Left kidney (tissue), 1 donor: ENCODE measurements at regions not wholly inside any gene's neighbourhood (a gene's known extent, or its start where the extent isn't known, plus 50 kb on each side); places are given as distances from the start of the nearest gene placed in this dataset.
"Not testable (repeated sequence)": the region's sequence is repeated elsewhere in the genome, so short reads cannot be mapped to it uniquely, and the experiment has no call there.

ENCODE experiments used
- DNase-seq: peaks from one replicate; pipeline ENCODE4 v3.0.0-alpha.2; 2013

DNA sequence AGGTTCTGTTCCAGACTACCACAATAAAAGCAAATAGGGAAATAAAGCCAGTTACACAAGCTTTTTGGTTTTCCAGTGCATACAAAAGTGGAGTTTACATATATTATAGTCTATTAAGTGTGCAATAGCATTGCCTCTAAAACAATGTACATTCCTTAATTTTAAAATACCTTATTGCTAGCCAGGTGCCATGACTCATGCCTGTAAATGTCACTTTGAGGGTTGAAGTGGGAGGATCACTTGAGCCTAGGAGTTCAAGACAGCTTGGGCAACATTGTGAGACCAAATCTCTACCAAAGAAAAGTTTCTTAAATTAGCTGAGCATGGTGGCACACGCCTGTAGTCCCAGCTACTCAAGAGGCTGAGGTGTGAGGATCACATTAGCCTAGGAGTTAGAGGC lies 52.9 kb upstream of the IMP4 start:
- no peak for DNase-seq

DNA sequence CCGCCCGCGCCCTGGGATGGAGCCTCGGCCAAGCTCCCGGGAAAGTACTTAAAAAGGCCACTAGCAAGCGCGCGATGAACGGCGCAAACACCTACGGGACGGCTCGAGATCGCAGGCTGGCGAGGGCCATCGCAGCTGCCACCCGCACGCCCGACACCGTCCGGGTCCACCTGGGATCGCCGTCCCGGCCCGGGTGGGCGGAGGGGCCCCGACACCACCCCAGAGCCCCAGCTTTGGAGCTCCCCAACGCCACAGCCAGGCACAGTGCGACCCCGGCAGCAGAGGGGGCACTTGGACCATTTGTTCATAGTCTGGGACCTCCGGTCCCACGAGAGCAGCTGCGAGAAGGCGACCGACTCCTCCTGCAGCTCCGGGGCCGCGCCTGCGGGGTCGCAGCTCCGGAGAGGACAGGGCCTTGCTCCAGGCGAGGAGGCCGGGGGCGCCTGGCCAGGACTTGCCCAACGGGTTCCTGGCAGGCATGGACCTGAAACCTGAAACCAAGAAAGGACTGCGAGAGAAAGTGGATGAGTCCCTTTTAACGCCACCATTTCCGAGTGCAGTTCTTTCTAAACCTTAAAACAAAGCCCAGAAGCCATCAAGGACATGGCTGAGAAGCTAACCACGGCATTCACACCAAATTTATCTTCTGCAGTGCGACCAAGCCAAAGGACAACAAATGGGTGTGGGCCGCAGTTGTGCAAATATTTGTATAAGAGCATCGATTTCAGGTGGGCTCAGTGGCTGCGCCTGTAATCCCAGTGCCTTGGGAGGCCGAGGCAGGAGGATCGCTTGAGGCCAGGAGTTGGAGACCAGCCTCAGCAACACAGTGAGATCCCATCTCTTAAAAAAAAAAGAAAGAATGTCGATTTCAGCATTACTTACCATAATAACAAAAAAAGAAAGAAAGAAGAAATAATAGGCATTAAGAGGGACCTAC lies 54.0 kb upstream of the IMP4 start:
- DNase-seq = no peak

DNA sequence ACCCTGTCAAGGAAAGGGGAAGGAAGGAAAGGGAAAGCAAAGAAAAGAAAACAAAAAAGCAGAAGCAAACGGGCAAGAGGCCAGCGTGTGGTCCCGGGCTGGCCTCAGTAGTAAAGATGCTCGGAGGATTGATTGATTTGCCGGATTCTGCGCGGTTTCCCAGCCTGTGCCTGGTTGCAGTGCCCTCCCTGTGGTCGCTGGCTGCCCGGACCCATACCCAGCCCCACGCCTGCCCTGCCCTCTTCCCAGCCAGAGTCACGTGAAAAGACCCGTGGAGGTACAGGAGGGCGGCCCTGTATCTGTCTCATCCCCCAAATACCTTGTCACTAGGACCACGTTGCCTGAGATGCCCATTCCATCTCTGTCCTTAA lies 55.1 kb upstream of the IMP4 start:
- peak; percentile 2 for DNase-seq

DNA sequence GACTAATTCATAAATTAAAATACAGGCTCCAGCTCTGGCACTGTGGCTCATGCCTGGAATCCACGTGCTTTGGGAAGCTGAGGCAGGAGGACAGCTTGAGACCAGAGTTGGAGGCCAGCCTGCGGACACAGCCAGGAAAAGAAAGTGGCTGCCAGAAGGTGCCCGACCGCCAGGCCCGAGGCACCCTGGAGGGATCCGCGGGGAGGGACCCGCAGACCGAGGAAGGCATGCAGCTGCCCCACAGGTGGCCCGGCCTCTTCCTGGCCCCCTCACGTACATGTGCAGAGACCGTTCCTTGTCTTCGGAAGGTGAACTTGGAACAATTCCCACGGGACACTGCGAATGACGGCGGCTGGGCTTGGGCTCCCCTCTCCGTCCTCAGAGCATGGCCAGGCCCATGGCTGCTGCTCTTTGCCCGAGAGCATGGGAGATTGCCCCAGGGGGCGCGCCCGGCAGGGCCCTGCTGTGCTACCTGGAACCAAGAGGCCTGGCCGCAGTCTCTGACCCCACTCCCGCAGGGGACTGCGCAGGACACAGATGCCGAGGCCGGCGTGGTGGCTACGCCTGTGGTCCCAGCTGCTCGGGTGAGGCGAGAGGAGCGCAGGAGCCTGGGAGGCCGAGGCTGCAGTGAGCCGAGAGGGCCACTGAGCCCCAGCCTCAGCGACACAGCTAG lies 55.6 kb upstream of the IMP4 start:
- no peak for DNase-seq

DNA sequence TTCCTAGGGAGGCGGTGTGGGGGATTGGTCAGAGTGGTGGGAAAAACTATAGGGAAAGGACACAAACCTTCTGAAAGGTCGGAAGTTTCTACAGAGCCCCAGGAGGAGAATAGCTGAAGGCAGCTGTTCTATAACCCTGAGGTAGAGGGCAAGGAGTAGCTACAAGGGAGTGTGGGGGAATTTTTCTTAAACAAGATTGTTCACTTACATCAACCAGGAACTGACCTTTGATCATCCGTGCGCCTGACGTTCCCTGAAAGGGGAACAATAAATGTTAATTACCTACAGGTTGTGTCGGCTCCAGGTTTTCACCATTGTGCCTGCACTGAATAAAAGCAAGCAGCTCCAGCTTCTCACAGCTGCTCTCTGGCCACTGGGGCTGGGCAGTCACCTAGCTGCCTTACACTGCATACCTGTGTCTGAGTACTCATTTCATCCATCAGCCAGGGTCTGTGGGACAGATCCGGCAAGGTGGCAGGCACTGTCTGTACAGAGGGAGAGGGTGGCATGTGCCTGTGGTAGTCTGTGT lies 59.3 kb upstream of the IMP4 start:
- DNase-seq = not testable (repeated sequence)

DNA sequence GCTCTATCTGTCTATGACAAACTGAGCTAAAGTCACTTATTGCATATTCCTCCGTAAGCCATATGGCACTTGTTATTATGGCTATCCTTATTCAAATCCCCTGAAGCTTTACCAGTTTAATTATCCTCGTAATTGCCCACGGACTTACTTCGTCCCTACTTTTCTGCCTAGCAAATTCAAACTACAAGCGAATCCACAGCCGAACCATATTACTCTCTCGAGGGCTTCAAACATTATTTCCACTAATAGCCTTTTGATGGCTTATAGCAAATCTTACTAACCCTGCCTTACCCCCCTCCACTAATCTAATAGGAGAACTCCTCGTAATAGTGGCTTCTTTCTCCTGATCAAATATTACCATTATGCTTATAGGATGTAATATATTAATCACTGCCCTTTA lies 63.1 kb upstream of the IMP4 start:
- DNase-seq = not testable (repeated sequence)

DNA sequence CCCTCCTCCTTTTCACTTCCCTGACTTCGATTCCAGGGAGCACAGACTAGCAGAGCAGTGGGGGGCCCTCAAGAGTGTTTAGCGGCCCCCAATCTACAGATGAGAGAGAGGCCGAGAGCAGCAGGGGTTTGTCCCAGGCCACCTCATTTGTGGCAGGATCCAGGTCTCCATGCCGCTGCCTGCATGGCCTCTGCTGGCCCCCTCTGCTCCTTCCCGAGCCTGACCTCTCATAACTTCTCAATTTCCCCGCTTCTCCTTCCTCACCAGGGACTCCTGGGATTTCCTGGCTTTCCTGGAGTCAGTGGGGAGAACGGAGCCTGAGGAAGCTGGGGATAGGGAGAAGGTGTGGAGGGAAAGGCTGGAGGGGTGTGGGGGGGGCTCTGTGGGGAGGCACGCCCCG lies 70.1 kb upstream of the TUBA3E start:
- DNase-seq = not testable (repeated sequence)

DNA sequence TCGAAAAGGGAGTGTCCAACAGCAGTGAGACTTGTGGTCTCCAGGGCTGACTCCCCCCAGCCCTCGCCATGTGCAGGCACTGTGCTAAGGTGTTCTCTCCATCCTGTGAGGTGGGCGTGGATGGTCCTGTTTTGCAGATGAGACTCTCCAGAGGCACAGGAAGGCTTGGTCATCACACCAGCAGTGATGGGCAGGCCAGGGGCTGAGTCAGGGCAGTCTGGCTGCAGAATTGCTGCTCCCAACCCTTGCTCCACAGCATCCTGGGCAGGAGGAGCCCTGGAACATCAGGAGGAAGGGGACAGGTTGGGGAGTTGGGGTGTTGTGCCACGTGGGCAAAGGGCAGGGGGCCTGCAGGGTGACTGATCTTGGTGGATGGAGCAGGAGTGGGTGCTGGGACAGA lies 69.3 kb upstream of the TUBA3E start:
- DNase-seq = not testable (repeated sequence)

DNA sequence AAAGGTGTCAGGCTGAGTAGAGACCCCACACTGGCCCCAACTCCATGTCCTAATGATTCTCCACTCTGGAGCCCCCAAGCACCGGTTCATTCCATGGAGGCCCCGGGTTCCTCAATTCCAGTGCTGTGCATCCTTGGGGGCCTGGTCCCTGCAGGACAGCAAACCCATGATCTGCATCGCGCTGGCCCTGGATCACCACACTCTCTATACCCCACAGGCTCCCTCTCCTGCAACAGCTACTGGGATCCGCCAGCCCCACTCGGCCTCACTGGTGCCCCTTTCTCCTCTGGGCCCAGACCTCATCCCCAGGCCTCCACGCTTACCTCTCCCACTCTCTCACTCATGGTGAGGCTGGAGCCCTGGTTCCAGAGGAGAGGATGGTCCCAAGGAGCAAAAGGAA lies 68.6 kb upstream of the TUBA3E start:
- not testable (repeated sequence) for DNase-seq

DNA sequence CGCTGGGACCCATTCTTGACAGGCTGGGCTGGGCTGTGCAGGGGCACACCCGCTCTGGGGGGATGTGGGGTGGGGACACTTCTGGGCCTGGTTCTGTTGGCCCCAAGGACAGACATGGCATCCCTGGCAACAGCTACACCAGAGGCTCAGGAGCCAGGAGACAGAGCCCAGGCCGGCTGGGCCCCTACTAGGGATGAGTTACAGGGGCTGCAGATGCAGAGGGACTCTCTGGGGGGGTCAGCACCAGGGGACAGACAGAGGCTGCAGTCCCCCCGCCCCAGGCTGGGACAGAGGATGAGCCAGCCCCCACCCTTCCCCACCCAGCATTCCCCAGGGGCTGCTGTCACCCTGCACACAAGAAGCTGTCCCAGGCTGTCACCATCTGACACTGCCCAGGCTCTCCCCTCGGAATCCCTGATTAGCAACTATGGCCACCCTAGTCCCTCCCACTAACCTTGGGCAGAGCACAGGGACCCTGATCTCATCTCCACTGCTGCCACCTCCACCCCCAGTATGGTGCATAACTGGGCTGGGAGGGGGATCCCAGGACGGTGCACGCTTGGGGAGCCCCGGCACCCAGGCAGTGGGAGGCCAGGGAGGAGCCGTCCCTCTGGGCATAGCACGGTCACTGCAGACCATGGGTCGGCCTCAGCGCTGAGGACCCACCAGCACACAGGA lies 67.5 kb upstream of the TUBA3E start:
- not testable (repeated sequence) for DNase-seq

DNA sequence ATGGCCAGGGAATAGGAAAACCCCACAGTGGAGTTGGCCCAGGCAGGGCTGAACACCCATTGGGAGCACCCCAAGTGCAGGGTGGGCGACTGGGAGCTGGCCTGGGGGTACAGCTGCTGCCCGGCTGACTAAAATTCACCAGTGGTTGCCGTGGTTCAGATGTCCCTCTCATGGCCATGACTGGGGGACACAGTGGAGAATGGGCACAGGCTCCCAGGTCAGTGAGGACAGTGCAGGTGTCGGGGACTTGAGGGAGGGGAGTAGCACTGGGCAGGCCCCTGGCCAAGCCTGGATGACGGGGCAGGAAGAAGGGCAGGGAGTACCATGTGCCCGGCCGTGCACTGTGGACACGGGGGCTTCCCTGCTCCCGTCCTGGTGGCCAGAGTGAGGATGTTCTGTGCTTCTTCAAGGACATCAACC lies 66.7 kb upstream of the TUBA3E start:
- not testable (repeated sequence) for DNase-seq

DNA sequence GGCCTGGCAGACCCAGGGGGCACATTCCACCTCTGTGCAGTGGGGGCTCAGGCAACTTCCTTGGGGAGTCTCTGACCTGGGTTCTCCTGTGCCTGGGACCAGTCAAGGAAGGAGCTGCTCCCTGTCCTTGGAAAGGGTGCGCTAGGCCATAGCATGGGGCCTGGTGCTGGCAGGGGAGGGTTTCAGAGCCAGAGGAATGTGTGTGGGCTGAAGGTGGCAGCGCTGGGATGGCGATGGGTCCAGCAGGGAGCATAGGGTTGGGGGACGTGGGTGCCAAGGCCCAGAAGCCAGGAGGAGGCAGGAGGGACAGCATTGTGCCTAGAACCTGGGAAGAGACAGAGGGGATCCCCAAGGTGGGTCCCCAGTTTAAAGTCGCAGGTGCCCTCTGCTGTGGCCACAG lies 66.3 kb upstream of the TUBA3E start:
- DNase-seq = no peak

DNA sequence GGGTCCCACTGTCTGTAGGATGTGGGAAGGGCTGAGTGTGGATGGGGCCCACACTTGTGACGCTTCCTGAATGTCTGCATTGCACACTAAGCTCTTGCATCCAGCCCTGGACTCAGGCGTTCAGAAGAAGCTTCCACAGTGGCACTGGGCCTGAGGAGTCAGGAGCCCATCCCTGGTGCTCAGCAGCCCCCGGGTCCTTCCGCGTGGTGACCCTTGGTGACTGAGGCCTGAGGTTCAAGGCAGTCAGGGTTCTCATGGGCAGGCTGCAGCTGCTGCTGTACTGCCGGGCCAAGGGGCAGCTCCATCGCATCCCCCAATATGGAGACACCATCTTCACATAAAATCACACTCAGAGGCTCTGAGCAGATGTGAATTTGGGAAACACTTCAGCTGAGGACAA lies 65.8 kb upstream of the TUBA3E start:
- DNase-seq = no peak

DNA sequence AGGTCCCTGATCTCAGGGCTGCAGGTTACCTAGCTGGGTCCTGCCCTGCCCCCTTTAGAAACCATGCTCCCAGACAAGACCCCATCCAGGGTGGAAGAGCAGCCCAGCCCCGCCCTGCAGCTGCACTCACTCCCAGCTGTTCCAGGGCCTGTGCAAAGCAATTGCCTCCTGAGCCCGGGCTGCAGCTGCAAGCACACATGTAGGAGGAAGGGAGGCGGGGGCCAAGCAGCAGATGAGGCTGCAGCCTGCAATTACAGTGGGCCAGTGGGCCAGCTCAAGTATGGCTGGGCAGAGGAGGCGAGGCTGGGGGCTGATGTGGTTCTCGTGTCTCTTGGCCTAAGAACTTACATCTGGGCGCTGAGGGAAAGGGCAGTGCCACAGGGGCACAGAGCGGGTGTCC lies 65.4 kb upstream of the TUBA3E start:
- DNase-seq = no peak

DNA sequence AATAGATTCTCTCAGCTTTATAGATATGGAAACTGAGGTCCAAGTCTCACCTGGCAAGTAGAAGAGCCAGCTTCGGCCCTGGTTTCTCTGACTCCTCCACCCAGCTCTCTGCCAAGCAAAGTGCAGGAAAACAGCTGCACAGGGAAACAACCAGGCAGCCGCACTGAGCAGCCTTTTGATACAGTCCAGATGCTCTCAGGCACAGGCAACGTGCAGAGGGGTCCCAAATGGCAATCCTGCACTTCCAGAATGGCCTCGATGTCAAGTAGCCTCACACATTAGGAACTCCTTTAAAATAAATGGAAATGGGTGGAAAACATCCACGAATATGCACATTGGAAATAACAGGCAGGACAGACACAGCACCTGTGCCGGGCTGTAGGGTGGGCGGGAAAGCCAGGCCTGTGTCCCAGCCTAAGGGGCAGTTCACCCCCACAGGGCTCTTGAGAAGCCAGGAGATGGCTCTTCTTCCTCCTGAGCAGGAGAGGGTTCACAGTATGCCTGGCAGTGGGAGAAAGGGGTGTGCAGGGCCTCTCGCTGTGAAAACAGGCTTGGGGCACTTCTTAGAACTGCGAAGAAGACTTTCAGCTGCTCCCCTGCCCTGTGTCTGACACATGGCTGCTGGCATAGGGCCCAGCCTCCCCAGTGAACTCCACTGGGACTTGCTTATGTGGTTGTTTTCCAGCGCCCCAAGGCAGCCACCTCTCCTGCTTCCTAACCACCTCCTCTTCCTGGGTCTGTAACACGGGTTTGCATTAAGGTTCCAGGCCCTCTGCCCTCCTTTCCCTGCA lies 63.9 kb upstream of the TUBA3E start:
- DNase-seq = no peak

DNA sequence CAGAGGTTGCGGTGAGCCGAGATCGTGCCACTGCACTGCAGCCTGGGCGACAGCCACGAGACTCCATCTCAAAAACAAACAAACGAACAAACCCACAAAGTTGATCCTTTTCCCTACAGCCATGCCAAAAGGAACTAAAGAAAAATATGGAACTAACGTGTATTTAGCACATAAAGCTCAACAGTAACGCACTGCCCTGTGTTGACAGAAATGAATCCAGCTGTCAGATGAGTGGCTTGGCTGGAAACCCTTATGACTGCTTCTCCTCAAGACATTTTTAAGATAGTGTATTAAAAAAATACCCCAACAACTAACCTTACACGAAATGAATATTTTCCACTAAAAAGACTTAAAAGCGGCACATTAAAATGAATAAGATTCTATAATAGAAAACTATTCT lies 62.9 kb upstream of the TUBA3E start:
- DNase-seq = no peak

DNA sequence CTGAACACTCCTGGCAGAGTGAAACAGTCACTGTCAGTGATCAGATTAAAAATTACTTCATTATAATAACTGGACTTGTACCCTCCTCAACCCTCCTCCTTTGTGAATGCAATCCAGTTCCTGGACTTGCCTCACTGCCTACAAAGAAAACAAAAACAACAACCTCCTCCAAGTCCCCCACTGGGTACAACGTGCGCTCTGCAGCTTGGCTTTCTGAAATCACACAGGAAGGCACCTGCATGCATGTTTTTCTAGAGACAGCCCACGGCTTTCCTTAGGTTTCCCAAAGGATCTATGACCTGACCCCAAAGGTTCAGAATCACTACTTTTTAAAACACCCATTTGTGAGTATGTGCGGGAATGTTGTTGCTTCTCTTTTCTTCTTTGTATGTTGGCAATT lies 61.4 kb upstream of the TUBA3E start:
- no peak for DNase-seq

DNA sequence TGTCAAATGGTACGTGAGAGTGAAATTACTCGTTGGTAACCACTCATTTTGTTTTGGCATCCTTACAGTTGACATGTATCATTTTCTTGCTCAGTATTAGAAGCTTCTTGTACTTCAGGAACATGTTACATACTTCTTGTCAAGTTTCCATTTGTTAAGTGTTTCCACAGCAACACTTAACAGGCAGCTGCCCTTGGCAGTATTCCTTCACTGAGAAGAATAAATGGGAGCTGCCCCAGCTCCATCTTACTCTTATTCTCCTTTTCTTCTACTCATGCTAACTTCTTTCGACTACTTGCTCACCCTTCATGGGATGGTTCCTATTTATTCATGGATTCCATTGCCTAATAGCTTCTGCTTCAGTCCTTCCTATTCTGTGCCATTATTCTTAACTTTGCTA lies 60.1 kb upstream of the TUBA3E start:
- no peak for DNase-seq

DNA sequence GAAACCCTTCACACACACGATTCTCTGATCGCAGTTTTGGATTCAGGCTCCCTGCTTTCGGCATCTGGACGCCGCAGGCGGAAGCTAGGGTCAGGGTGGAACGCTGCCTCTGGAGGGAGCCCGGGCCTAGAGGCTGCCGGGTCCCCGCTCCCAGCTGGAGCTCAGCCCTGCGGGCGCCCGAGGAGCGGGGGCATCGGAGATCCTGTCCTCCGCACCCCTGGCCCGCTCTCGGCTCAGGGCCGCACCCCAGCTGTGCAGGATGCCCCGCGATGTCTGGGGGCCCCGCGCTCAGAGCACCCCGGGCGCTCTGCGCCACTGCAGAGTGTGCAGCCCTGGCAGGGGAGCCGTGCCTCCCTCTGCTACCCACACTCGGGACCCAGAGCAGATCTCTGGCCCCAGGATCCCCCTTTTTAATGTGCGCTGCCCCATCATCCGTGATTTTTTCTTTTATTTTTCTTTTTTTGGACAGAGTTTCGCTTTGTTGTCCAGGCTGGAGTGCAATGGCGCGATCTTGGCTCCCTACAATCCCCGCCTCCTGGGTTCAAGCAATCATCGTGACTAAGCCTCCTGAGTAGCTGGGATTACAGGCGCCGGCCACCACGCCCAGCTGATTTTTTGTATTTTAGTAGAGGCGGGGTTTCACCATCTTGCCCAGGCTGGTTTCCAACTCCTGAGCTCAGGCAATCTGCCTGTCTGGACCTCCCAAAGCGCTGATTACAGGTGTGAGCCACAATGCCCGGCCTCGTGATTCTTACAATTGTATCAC lies 54.8 kb upstream of the TUBA3E start:
- DNase-seq = no peak

DNA sequence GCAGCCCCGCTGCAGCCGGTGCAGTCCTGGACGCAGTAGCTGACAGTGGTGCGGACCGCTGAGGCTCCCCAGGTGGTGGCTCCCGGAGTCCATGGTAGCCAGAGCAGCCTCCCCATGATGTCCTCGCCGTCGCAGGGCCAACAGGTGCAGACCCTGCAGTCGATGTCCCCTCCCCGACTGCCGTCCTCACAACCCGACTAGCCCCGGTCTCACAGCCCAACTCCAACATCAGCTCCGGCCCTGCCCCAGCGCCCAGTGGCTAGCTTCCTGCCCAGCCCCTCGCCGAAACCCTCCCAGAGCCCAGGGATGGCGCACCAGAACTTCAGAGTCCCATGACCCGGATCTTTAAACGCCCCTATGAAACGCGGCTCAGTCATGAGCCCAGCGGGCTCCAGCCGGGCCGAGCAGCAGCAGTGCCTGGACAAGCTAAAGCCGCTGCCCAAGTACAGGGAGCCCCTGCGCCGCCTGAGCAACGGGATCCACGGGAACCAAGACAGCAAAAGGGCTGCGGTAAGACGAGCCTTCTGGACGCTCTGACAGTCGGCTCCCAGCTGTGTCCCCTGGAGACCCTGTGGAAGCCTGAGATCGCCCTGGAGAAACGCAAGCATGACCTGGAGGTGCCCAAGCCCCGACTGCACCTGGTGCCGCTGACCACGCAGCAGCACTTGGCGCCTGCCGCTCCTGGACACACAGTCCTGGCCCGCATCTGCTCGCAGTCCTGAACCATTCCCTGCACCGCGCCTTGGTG lies 53.8 kb upstream of the TUBA3E start:
- DNase-seq = no peak

DNA sequence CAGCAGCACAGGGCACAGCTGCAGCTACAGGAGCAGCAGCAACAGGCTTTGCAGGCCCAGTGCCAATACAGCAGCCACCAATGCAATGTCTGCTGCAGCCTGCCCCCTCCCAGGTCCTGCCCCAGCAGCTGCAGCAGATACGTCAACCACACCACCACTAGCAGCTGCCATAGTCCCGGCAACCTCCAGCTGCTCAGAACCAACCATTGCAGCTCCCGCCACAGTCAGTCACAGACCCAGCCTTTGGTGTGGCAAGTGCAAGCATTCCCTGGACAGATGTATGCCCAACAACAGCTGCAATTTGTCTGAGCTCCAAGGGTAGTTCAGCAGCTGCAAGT lies 53.3 kb upstream of the TUBA3E start:
- no peak for DNase-seq
